GM18868 (cell line): ENCODE measurements at regions not wholly inside any gene's neighbourhood (a gene's known extent, or its start where the extent isn't known, plus 50 kb on each side); places are given as distances from the start of the nearest gene placed in this dataset.

Source experiments
- ATAC-seq: cut with Tn5 transposase; IDR thresholded peaks from one replicate; pipeline ENCODE4 v1.9.1; 2021; ENCODE audit warnings: mild to moderate bottlenecking, moderate library complexity; ENCODE audit not compliant: unreplicated experiment

- ATAC-seq: no peak
These were observed 279.1 kb upstream of the MAGI2 start for GRCh38 chr7:79732535-79732934.

- ATAC-seq: no peak
These were observed 277.5 kb upstream of the MAGI2 start for GRCh38 chr7:79730971-79731370.

- ATAC-seq: no peak
These were observed 270.6 kb upstream of the MAGI2 start for GRCh38 chr7:79723833-79724618.

GRCh38 chr7:79722217-79722616 lies 268.8 kb upstream of the MAGI2 start:
- ATAC-seq: no peak

GRCh38 chr7:79719216-79719615 lies 265.7 kb upstream of the MAGI2 start:
- ATAC-seq: no peak

- no peak for ATAC-seq
These were observed 262.9 kb upstream of the MAGI2 start for GRCh38 chr7:79716329-79716728.

GRCh38 chr7:79714081-79714480 lies 260.6 kb upstream of the MAGI2 start:
- no peak for ATAC-seq

- no peak for ATAC-seq
These were observed 259.8 kb upstream of the MAGI2 start for GRCh38 chr7:79713276-79713675.

GRCh38 chr7:79711660-79712059 lies 258.2 kb upstream of the MAGI2 start:
- ATAC-seq: no peak

- ATAC-seq: no peak
These were observed 256.3 kb upstream of the MAGI2 start for GRCh38 chr7:79709574-79710409.

- no peak for ATAC-seq
These were observed 248.6 kb upstream of the MAGI2 start for GRCh38 chr7:79702116-79702515.

GRCh38 chr7:79692015-79692414 lies 238.5 kb upstream of the MAGI2 start:
- peak; percentile 42 for ATAC-seq

- ATAC-seq: no peak
These were observed 237.6 kb upstream of the MAGI2 start for GRCh38 chr7:79691074-79691473.

- no peak for ATAC-seq
These were observed 230.9 kb upstream of the MAGI2 start for GRCh38 chr7:79684384-79684783.

- ATAC-seq: no peak
These were observed 230.4 kb upstream of the MAGI2 start for GRCh38 chr7:79683916-79684315.

GRCh38 chr7:79683185-79683890 lies 229.9 kb upstream of the MAGI2 start:
- ATAC-seq: no peak

GRCh38 chr7:79681454-79681853 lies 228.0 kb upstream of the MAGI2 start:
- no peak for ATAC-seq

GRCh38 chr7:79673969-79674368 lies 220.5 kb upstream of the MAGI2 start:
- no peak for ATAC-seq

- ATAC-seq: no peak
These were observed 220.0 kb upstream of the MAGI2 start for GRCh38 chr7:79673421-79673820.

GRCh38 chr7:79668292-79668691 lies 214.8 kb upstream of the MAGI2 start:
- ATAC-seq: no peak

GRCh38 chr7:79666472-79666871 lies 213.0 kb upstream of the MAGI2 start:
- no peak for ATAC-seq
